OCI-LY3 (cell line): ENCODE measurements at regions not wholly inside any gene's neighbourhood (a gene's known extent, or its start where the extent isn't known, plus 50 kb on each side); places are given as distances from the start of the nearest gene placed in this dataset.
"Not testable (repeated sequence)": the region's sequence is repeated elsewhere in the genome, so short reads cannot be mapped to it uniquely, and the experiment has no call there.

Experiments used
- H2AFZ ChIP-seq: fragments of 200-600, 300-600 bp; shearing (Covaris generic); 2 replicates; pipeline ENCODE4 v1.6.0; 2014; ENCODE audit warnings: antibody characterized with exemption, low read depth, low read length
- H3K27ac ChIP-seq: fragments of 200-600, 300-600 bp; sonication (generic); 2 replicates; pipeline ENCODE4 v1.5.1; 2014; ENCODE audit warnings: mild to moderate bottlenecking, low read length, moderate library complexity, mixed read lengths
- H3K27me3 ChIP-seq: fragments of 200-600, 300-600 bp; sonication (generic); 2 replicates; pipeline ENCODE4 v1.6.1; 2014; ENCODE audit warnings: low read depth, low read length, mixed read lengths
- H3K36me3 ChIP-seq: fragments of 200-600, 300-600 bp; sonication (generic); replicated peaks from 2 replicates; pipeline ENCODE3; 2014; ENCODE audit warnings: low read depth, low read length, mixed read lengths
- H3K4me1 ChIP-seq: fragments of 300-600, 200-600 bp; sonication (generic); 2 replicates; pipeline ENCODE4 v1.6.1; 2014; ENCODE audit warnings: low read length, mixed read lengths
- H3K4me2 ChIP-seq: fragments of 200-600, 300-600 bp; sonication (generic); 2 replicates; pipeline ENCODE4 v1.6.1; 2014; ENCODE audit warnings: low read length, mixed read lengths
- H3K4me3 ChIP-seq: fragments of 300-600, 200-600 bp; sonication (generic); 2 replicates; pipeline ENCODE4 v1.5.1; 2014; ENCODE audit warnings: antibody characterized with exemption, mild to moderate bottlenecking, low read length, moderate library complexity
- H3K79me2 ChIP-seq: fragments of 300-600, 200-600 bp; shearing (Covaris generic); 2 replicates; pipeline ENCODE4 v1.6.1; 2014; ENCODE audit warnings: mild to moderate bottlenecking, low read length, mixed read lengths
- H3K9ac ChIP-seq: fragments of 300-600, 200-600 bp; shearing (Covaris generic); 2 replicates; pipeline ENCODE4 v1.6.0; 2014; ENCODE audit warnings: mild to moderate bottlenecking, low read length, moderate library complexity
- H3K9me3 ChIP-seq: fragments of 200-600, 300-600 bp; shearing (Covaris generic); 2 replicates; pipeline ENCODE4 v1.6.1; 2014; ENCODE audit warnings: low read length, mixed read lengths; ENCODE audit not compliant: insufficient read depth
- H4K20me1 ChIP-seq: fragments of 200-600, 300-600 bp; sonication (generic); 2 replicates; pipeline ENCODE4 v1.6.1; 2016; ENCODE audit warnings: low read length, mixed read lengths; ENCODE audit not compliant: insufficient read depth
- EZH2phosphoT487 ChIP-seq: fragments of 200-600 bp; shearing (Covaris generic); IDR thresholded peaks from 2 replicates; pipeline ENCODE4 v1.6.1; 2018; ENCODE audit warnings: antibody characterized with exemption, mixed run types, low read depth
- TF ChIP-seq, protein P1 (sequence below): fragments of 200-600, 300-600 bp; sonication (generic); IDR thresholded peaks from 2 replicates; pipeline ENCODE4 v1.5.1; 2014; ENCODE audit warnings: antibody characterized with exemption, low read length, low read depth

DNA sequence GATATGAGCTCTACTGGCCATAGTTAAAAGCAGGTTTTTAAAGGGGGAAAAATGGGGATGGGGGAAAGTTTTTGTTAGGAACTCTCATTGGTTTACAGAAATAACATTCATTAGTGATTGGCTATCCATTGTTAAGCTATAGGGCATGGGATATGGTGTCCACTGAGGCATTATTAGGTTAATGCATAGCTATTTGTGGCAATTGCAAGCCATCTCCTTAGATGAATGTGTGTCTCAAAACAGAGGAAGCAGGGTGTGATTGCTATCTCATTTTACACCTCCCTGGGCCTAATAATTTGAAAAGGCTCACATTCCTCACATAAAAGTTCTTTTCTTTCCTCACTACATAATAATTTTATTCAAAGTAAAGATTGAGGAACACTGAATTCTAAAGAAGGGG lies 396.6 kb downstream of the TAFA4 start:
- Histone ChIP-seq H4K20me1 (no peaks in the 10 kb centered on the region), H3K27ac (no peak overlapping the region), H3K4me1 (no peaks in the 10 kb centered on the region), H3K9me3 (no peaks in the 10 kb centered on the region), H2AFZ (no peak overlapping the region), H3K9ac (no peak overlapping the region), H3K4me3 (no peak overlapping the region), H3K27me3 (no peaks in the 10 kb centered on the region), H3K4me2 (no peak overlapping the region), H3K79me2 (no peaks in the 10 kb centered on the region), H3K36me3 (no peaks in the 10 kb centered on the region)
- no peak for TF ChIP-seq EZH2phosphoT487
- TF ChIP-seq, protein P1, sequence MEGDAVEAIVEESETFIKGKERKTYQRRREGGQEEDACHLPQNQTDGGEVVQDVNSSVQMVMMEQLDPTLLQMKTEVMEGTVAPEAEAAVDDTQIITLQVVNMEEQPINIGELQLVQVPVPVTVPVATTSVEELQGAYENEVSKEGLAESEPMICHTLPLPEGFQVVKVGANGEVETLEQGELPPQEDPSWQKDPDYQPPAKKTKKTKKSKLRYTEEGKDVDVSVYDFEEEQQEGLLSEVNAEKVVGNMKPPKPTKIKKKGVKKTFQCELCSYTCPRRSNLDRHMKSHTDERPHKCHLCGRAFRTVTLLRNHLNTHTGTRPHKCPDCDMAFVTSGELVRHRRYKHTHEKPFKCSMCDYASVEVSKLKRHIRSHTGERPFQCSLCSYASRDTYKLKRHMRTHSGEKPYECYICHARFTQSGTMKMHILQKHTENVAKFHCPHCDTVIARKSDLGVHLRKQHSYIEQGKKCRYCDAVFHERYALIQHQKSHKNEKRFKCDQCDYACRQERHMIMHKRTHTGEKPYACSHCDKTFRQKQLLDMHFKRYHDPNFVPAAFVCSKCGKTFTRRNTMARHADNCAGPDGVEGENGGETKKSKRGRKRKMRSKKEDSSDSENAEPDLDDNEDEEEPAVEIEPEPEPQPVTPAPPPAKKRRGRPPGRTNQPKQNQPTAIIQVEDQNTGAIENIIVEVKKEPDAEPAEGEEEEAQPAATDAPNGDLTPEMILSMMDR = no peak

DNA sequence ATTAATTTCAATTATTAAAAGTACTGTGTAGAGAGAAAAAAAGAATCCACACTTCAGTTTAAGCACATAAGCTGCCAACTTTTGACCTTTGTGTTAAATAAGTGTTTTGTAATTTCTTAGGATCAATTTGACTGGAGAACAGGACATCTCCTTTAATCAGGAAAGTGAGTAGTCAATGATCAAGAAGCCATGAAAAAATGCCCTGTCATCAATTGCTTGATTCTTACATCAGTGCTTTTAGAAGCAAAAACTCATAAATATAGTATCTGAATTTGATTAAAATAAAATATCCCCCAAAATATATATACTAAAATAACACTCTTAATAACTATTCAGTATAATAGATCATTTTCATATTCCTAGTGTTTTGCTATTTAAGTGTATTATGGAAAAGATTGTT lies 409.0 kb downstream of the TAFA4 start:
- TF ChIP-seq, protein P1 = no peak
- TF ChIP-seq EZH2phosphoT487 = no peak
- Histone ChIP-seq H3K79me2 (no peaks in the 10 kb centered on the region), H3K9ac (no peak overlapping the region), H3K9me3 (no peaks in the 10 kb centered on the region), H3K4me2 (no peak overlapping the region), H3K36me3 (no peaks in the 10 kb centered on the region), H3K4me1 (no peaks in the 10 kb centered on the region), H3K27me3 (no peaks in the 10 kb centered on the region), H4K20me1 (no peaks in the 10 kb centered on the region), H2AFZ (no peak overlapping the region), H3K4me3 (no peak overlapping the region), H3K27ac (no peak overlapping the region)

DNA sequence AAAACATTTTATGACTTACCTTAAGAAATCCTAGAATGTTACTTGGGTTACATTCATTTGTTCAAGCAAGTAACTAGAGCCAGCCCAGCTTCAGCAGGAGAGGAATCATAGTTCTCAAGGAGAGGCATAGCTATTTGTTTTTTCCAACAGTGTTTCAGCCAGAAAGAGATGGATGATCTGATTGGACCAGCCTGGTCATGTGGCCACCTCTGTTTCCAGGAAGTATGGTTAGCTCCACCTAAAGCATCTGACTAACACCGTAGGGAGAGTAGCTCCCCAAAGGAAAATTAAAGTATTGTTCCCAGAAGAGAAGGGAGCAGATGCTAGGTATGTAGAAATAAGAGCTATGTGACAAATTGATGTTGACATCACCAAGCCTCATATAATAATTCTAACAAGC lies 417.1 kb downstream of the TAFA4 start:
- Histone ChIP-seq H3K9ac (no peak overlapping the region), H3K79me2 (no peaks in the 10 kb centered on the region), H3K4me2 (no peak overlapping the region), H4K20me1 (no peaks in the 10 kb centered on the region), H2AFZ (no peak overlapping the region), H3K9me3 (no peaks in the 10 kb centered on the region), H3K27ac (no peak overlapping the region), H3K4me3 (no peak overlapping the region), H3K36me3 (no peaks in the 10 kb centered on the region), H3K27me3 (no peaks in the 10 kb centered on the region), H3K4me1 (no peaks in the 10 kb centered on the region)
- TF ChIP-seq EZH2phosphoT487 = no peak
- TF ChIP-seq, protein P1 = no peak

DNA sequence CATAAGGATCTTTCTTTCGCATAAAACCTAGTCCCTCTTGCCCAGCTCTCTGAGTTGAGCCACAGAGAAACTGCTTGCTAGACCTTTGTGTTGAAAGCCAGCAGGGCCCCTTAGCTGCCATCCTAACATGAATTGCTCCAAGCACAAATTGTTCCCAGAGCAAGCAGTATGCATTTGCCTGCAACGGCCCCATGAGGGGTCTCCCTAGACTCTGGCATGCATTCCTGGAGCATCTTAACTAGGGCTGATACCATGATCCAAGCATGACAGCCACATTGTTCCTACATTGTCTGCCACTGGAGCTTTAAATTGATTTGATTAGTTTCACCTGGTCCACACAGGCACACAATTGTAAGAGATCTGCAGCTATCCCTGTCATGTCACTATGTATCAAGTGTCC lies 428.1 kb downstream of the TAFA4 start:
- H3K27ac ChIP-seq = no peak overlapping the region
- H3K9ac ChIP-seq = no peak overlapping the region
- no peak overlapping the region for H2AFZ ChIP-seq
- TF ChIP-seq, protein P1 = no peak
- TF ChIP-seq EZH2phosphoT487 = no peak
- no peak overlapping the region for H3K4me3 ChIP-seq
- no peaks in the 10 kb centered on the region for H3K27me3 ChIP-seq
- no peaks in the 10 kb centered on the region for H3K36me3 ChIP-seq
- H4K20me1 ChIP-seq = no peaks in the 10 kb centered on the region
- H3K4me2 ChIP-seq = no peak overlapping the region
- no peaks in the 10 kb centered on the region for H3K4me1 ChIP-seq
- H3K9me3 ChIP-seq = peaks cover 3% of the 10 kb centered on the region; the same call in 1 of the 2 replicates
- H3K79me2 ChIP-seq = no peaks in the 10 kb centered on the region

DNA sequence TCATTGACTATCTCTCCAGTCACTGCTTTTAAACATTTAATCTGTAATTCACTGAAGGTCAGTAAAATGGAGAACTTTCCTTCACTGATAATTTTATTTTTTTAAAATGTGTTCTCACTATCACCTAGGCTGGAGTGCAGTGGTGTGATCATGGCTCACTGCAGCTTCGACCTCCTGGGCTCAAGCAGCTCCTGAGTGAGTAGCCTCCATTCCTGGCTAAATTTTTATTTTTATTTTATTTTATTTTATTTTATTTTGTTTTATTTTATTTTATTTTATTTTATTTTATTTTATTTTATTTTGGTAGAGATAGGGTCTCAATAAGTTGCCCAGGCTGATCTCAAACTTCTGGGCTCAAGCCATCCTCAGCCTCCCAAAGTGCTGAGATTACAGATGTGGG lies 446.5 kb downstream of the TAFA4 start:
- H3K79me2 ChIP-seq, H3K27me3 ChIP-seq, H3K9ac ChIP-seq, H2AFZ ChIP-seq, H4K20me1 ChIP-seq, H3K27ac ChIP-seq, H3K36me3 ChIP-seq, H3K4me3 ChIP-seq, H3K9me3 ChIP-seq, H3K4me2 ChIP-seq, H3K4me1 ChIP-seq: not testable (repeated sequence)
